ENCODE measurements at regions not wholly inside any gene's neighbourhood (a gene's known extent, or its start where the extent isn't known, plus 50 kb on each side); places are given as distances from the start of the nearest gene placed in this dataset.

DNA sequence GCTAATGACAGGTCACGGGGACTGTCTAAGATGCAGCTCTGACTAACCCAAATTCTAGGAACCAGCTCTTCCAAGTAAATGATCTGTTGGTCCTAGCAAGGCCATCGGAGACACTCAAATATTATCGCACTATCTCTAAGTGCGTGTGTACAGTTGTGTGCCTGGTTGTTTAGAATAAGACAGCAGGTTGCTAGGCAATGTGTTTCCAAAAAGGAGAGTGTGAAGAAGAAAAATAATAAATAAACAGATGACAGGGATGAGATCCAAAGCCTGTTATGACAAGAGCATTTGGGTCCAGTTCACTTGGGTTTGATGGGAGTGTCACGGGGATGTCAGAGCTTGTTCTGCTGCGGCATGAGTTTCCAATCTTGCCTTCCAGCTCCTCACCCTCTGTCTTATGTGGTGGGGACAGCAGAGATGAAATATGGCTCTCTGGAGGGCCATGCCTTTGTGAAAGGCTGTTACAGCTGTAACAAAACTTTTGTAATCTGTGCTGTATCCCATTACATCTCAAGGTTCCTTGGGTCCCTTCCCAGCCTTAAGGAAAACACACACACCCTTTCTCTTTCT lies 127.5 kb upstream of the TNP1 start:
- TF ChIP-seq ZNF280D (CRISPR knock-in tag; IDR thresholded peaks at IDR 0.05), result no peak
- TF ChIP-seq GATAD1 (CRISPR knock-in tag; IDR thresholded peaks at IDR 0.05), result no peak
- TF ChIP-seq, protein P1, sequence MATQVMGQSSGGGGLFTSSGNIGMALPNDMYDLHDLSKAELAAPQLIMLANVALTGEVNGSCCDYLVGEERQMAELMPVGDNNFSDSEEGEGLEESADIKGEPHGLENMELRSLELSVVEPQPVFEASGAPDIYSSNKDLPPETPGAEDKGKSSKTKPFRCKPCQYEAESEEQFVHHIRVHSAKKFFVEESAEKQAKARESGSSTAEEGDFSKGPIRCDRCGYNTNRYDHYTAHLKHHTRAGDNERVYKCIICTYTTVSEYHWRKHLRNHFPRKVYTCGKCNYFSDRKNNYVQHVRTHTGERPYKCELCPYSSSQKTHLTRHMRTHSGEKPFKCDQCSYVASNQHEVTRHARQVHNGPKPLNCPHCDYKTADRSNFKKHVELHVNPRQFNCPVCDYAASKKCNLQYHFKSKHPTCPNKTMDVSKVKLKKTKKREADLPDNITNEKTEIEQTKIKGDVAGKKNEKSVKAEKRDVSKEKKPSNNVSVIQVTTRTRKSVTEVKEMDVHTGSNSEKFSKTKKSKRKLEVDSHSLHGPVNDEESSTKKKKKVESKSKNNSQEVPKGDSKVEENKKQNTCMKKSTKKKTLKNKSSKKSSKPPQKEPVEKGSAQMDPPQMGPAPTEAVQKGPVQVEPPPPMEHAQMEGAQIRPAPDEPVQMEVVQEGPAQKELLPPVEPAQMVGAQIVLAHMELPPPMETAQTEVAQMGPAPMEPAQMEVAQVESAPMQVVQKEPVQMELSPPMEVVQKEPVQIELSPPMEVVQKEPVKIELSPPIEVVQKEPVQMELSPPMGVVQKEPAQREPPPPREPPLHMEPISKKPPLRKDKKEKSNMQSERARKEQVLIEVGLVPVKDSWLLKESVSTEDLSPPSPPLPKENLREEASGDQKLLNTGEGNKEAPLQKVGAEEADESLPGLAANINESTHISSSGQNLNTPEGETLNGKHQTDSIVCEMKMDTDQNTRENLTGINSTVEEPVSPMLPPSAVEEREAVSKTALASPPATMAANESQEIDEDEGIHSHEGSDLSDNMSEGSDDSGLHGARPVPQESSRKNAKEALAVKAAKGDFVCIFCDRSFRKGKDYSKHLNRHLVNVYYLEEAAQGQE (IDR thresholded peaks at IDR 0.05; ENCODE audit: borderline replicate concordance in 1 of 2, low read depth in 1 of 2, low read length in 2 of 2), result no peak
- no peak for TF ChIP-seq CTCF (CRISPR knock-in tag; IDR thresholded peaks at IDR 0.05)
- TF ChIP-seq MZF1 (CRISPR knock-in tag; IDR thresholded peaks at IDR 0.05; ENCODE audit: borderline replicate concordance), result no peak
- no peak for TF ChIP-seq MTERF4 (CRISPR knock-in tag; IDR thresholded peaks at IDR 0.05)
- no peak for TF ChIP-seq TCF7L2 (IDR thresholded peaks at IDR 0.05; ENCODE audit: low read depth, low read length)
